ENCODE measurements at regions not wholly inside any gene's neighbourhood (a gene's known extent, or its start where the extent isn't known, plus 50 kb on each side); places are given as distances from the start of the nearest gene placed in this dataset.

DNA sequence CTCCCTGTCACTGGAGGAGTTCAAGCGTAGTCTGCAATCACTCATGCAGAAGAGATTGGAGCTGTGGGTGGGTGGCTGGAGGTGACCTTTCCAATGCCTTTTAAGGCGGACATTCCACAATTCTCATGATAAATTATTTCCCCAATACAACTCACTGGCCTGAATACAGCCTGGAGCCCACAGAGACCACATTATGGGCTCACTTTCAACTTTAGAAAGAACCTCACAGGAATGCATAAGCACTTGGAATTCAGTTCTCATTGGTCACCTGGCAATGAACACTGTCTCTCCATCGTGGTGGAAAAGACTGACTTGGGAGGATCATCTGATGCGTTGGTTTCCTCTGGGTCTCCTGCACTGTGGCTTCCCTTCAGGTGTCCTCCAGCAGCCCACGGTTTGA, 151.8 kb upstream of the KCND3 start:
- no peak overlapping the region for H3K27ac Mint-ChIP-seq
- intact Hi-C loops (cut with micrococcal nuclease), result no loop called here
- WGBS (ENCODE audit: insufficient coverage), result 74% methylated on average over 4 of the region's 5 CpGs

DNA sequence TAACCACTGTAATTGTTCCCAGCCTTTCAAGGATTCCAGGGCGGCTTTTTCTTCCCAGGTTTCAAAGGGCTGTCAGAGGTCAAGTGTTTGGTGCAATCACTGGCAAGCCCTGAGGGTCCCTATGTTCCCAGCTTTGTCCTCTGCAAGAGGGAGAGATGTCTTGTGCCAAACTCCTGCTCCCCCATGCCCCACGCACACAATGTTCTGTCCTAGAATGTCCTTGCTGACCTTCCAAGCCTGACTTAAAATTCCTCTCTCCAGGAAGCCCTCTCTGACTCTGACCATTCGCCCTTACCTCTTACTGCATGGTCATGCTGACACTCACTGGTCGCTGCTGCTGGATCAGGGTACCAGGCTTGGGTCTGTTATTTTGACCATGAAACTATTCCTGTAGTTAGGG, 152.5 kb upstream of the KCND3 start:
- no peak overlapping the region for H3K27ac Mint-ChIP-seq
- H3K4me2 ChIP-seq (replicated peaks; ENCODE audit: low read depth, low read length, poor library complexity, severe bottlenecking), result no peak overlapping the region
- H3K79me2 ChIP-seq (ENCODE audit: control insufficient read depth, insufficient read depth, low read length), result no peaks in the 10 kb centered on the region
- peaks cover 0 to 8% (median 2%) of the 10 kb centered on the region in 4 experiments for H3K27me3 ChIP-seq (replicated peaks in 1 of 4; ENCODE audit: control extremely low read depth in 1 of 4, control insufficient read depth in 3 of 4, insufficient read depth in 4 of 4, low read length in 3 of 4)
- POLR2A ChIA-PET, result no interaction called here
- H3K4me1 ChIP-seq (ENCODE audit: control insufficient read depth in 2 of 2, insufficient read depth in 2 of 2, low read length in 2 of 2), result no peaks in the 10 kb centered on the region
- peaks cover 42% of the 10 kb centered on the region for H3K27me3 Mint-ChIP-seq
- no peaks in the 10 kb centered on the region for H3K4me1 Mint-ChIP-seq
- no peak for TF ChIP-seq EZH2 (IDR thresholded peaks at IDR 0.05; ENCODE audit: borderline replicate concordance, insufficient read depth, low read depth, low read length, poor library complexity, severe bottlenecking)
- TF ChIP-seq, protein P1, sequence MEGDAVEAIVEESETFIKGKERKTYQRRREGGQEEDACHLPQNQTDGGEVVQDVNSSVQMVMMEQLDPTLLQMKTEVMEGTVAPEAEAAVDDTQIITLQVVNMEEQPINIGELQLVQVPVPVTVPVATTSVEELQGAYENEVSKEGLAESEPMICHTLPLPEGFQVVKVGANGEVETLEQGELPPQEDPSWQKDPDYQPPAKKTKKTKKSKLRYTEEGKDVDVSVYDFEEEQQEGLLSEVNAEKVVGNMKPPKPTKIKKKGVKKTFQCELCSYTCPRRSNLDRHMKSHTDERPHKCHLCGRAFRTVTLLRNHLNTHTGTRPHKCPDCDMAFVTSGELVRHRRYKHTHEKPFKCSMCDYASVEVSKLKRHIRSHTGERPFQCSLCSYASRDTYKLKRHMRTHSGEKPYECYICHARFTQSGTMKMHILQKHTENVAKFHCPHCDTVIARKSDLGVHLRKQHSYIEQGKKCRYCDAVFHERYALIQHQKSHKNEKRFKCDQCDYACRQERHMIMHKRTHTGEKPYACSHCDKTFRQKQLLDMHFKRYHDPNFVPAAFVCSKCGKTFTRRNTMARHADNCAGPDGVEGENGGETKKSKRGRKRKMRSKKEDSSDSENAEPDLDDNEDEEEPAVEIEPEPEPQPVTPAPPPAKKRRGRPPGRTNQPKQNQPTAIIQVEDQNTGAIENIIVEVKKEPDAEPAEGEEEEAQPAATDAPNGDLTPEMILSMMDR (IDR thresholded peaks at IDR 0.05), result no peak
- WGBS (ENCODE audit: insufficient coverage), result 70% methylated on average over 2 of the region's 4 CpGs
- no peak overlapping the region for H3K4me3 Mint-ChIP-seq
- no peak overlapping the region for H3K27ac ChIP-seq (ENCODE audit: low read length in 2 of 2)
- H3K9me3 ChIP-seq (ENCODE audit: control extremely low read depth in 1 of 3, control insufficient read depth in 2 of 3, insufficient read depth in 1 of 3, low read length in 2 of 3), result no peaks in the 10 kb centered on the region
- CTCF ChIA-PET, result no interaction called here
- DNase-seq (no peak), ATAC-seq (ENCODE audit: low read depth) (no peak)
- H3K4me3 ChIP-seq (ENCODE audit: control extremely low read depth in 1 of 5, extremely low read depth in 1 of 5, insufficient read depth in 1 of 5, low read depth in 2 of 5, low read length in 4 of 5), result no peak overlapping the region
- no peak overlapping the region for H3K9ac ChIP-seq (ENCODE audit: low read length)
- intact Hi-C loops (cut with micrococcal nuclease), result no loop called here
- no peaks in the 10 kb centered on the region for H3K9me3 Mint-ChIP-seq (ENCODE audit: insufficient read depth)
- H4K20me1 ChIP-seq (ENCODE audit: control insufficient read depth, insufficient read depth, low read length, poor library complexity, severe bottlenecking), result no peaks in the 10 kb centered on the region
- H3K36me3 ChIP-seq (replicated peaks in 1 of 2; ENCODE audit: control extremely low read depth in 1 of 2, control insufficient read depth in 1 of 2, extremely low read depth in 1 of 2, insufficient read depth in 2 of 2, low read length in 1 of 2), result no peaks in the 10 kb centered on the region
- H2AFZ ChIP-seq (ENCODE audit: insufficient read depth, low read depth, low read length, poor library complexity, severe bottlenecking), result no peak overlapping the region

More for the DNA sequence above, 151.8 kb upstream of the KCND3 start:
- Histone ChIP-seq H3K27ac (ENCODE audit: low read length in 2 of 2) (no peak overlapping the region), H3K79me2 (ENCODE audit: control insufficient read depth, insufficient read depth, low read length) (no peaks in the 10 kb centered on the region), H3K4me1 (ENCODE audit: control insufficient read depth in 2 of 2, insufficient read depth in 2 of 2, low read length in 2 of 2) (no peaks in the 10 kb centered on the region), H3K4me2 (replicated peaks; ENCODE audit: low read depth, low read length, poor library complexity, severe bottlenecking) (no peak overlapping the region), H3K27me3 (replicated peaks in 1 of 4; ENCODE audit: control extremely low read depth in 1 of 4, control insufficient read depth in 3 of 4, insufficient read depth in 4 of 4, low read length in 3 of 4) (peaks cover 0 to 8% (median 2%) of the 10 kb centered on the region in 4 experiments), H3K4me3 (ENCODE audit: control extremely low read depth in 1 of 5, extremely low read depth in 1 of 5, insufficient read depth in 1 of 5, low read depth in 2 of 5, low read length in 4 of 5) (no peak overlapping the region), H3K36me3 (replicated peaks in 1 of 2; ENCODE audit: control extremely low read depth in 1 of 2, control insufficient read depth in 1 of 2, extremely low read depth in 1 of 2, insufficient read depth in 2 of 2, low read length in 1 of 2) (no peaks in the 10 kb centered on the region), H4K20me1 (ENCODE audit: control insufficient read depth, insufficient read depth, low read length, poor library complexity, severe bottlenecking) (no peaks in the 10 kb centered on the region), H3K9ac (ENCODE audit: low read length) (no peak overlapping the region), H3K9me3 (ENCODE audit: control extremely low read depth in 1 of 3, control insufficient read depth in 2 of 3, insufficient read depth in 1 of 3, low read length in 2 of 3) (no peaks in the 10 kb centered on the region), H2AFZ (ENCODE audit: insufficient read depth, low read depth, low read length, poor library complexity, severe bottlenecking) (no peak overlapping the region)
- ATAC-seq (ENCODE audit: low read depth) (no peak), DNase-seq (no peak)
- ChIA-PET POLR2A (no interaction called here), CTCF (no interaction called here)
- Mint-ChIP-seq H3K9me3 (ENCODE audit: insufficient read depth) (no peaks in the 10 kb centered on the region), H3K27me3 (peaks cover 38% of the 10 kb centered on the region), H3K4me1 (no peaks in the 10 kb centered on the region), H3K4me3 (no peak overlapping the region)
- TF ChIP-seq, protein P1 (IDR thresholded peaks at IDR 0.05), result no peak
- no peak for TF ChIP-seq EZH2 (IDR thresholded peaks at IDR 0.05; ENCODE audit: borderline replicate concordance, insufficient read depth, low read depth, low read length, poor library complexity, severe bottlenecking)
